ENCODE measurements at regions not wholly inside any gene's neighbourhood (a gene's known extent, or its start where the extent isn't known, plus 50 kb on each side); places are given as distances from the start of the nearest gene placed in this dataset.

GRCh38 chr3:74039105-74039504 lies 414.4 kb upstream of the PDZRN3 start:
- TF ChIP-seq CTCF (IDR thresholded peaks at IDR 0.05; ENCODE audit: insufficient read depth, low read length, severe bottlenecking): no peak
- DNase-seq (ENCODE audit: low read depth) (no peak), FAIRE-seq (no peak)
- Histone ChIP-seq H3K4me3 (ENCODE audit: low read depth, low read length) (no peak overlapping the region), H3K36me3 (ENCODE audit: control insufficient read depth, insufficient read depth, low read length) (no peaks in the 10 kb centered on the region), H3K27me3 (ENCODE audit: control insufficient read depth, insufficient read depth, low read length) (no peaks in the 10 kb centered on the region)

GRCh38 chr3:74036568-74036967 lies 411.8 kb upstream of the PDZRN3 start:
- no peak for DNase-seq (ENCODE audit: low read depth)

GRCh38 chr3:74036102-74036501 lies 411.4 kb upstream of the PDZRN3 start:
- FAIRE-seq (no peak), DNase-seq (ENCODE audit: low read depth) (no peak)
- Histone ChIP-seq H3K27me3 (ENCODE audit: control insufficient read depth, insufficient read depth, low read length) (no peaks in the 10 kb centered on the region), H3K36me3 (ENCODE audit: control insufficient read depth, insufficient read depth, low read length) (no peaks in the 10 kb centered on the region), H3K4me3 (ENCODE audit: low read depth, low read length) (no peak overlapping the region)
- no peak for TF ChIP-seq CTCF (IDR thresholded peaks at IDR 0.05; ENCODE audit: insufficient read depth, low read length, severe bottlenecking)

More at GRCh38 chr3:74036568-74036967, 411.8 kb upstream of the PDZRN3 start:
- no peaks in the 10 kb centered on the region for H3K36me3 ChIP-seq (ENCODE audit: control insufficient read depth, insufficient read depth, low read length)
- TF ChIP-seq CTCF (IDR thresholded peaks at IDR 0.05; ENCODE audit: insufficient read depth, low read length, severe bottlenecking): no peak
- no peaks in the 10 kb centered on the region for H3K27me3 ChIP-seq (ENCODE audit: control insufficient read depth, insufficient read depth, low read length)
- no peak for FAIRE-seq
- no peak overlapping the region for H3K4me3 ChIP-seq (ENCODE audit: low read depth, low read length)

- Histone ChIP-seq H3K36me3 (ENCODE audit: control insufficient read depth, insufficient read depth, low read length) (no peaks in the 10 kb centered on the region), H3K4me3 (ENCODE audit: low read depth, low read length) (no peak overlapping the region), H3K27me3 (ENCODE audit: control insufficient read depth, insufficient read depth, low read length) (no peaks in the 10 kb centered on the region)
- DNase-seq (ENCODE audit: low read depth) (no peak), FAIRE-seq (no peak)
- TF ChIP-seq CTCF (IDR thresholded peaks at IDR 0.05; ENCODE audit: insufficient read depth, low read length, severe bottlenecking): no peak
Observed at GRCh38 chr3:74033806-74034205, 409.1 kb upstream of the PDZRN3 start.

GRCh38 chr3:74033381-74033780 lies 408.6 kb upstream of the PDZRN3 start:
- no peak overlapping the region for H3K4me3 ChIP-seq (ENCODE audit: low read depth, low read length)
- FAIRE-seq: no peak
- DNase-seq (ENCODE audit: low read depth): no peak
- H3K36me3 ChIP-seq (ENCODE audit: control insufficient read depth, insufficient read depth, low read length): no peaks in the 10 kb centered on the region
- TF ChIP-seq CTCF (IDR thresholded peaks at IDR 0.05; ENCODE audit: insufficient read depth, low read length, severe bottlenecking): no peak
- H3K27me3 ChIP-seq (ENCODE audit: control insufficient read depth, insufficient read depth, low read length): no peaks in the 10 kb centered on the region

- no peaks in the 10 kb centered on the region for H3K27me3 ChIP-seq (ENCODE audit: control insufficient read depth, insufficient read depth, low read length)
- no peak for TF ChIP-seq CTCF (IDR thresholded peaks at IDR 0.05; ENCODE audit: insufficient read depth, low read length, severe bottlenecking)
- DNase-seq (ENCODE audit: low read depth) (no peak), FAIRE-seq (peak; percentile 66)
- no peaks in the 10 kb centered on the region for H3K36me3 ChIP-seq (ENCODE audit: control insufficient read depth, insufficient read depth, low read length)
- H3K4me3 ChIP-seq (ENCODE audit: low read depth, low read length): no peak overlapping the region
Observed at GRCh38 chr3:74027121-74027520, 402.4 kb upstream of the PDZRN3 start.
